K562 (cell line): ENCODE measurements at regions not wholly inside any gene's neighbourhood (a gene's known extent, or its start where the extent isn't known, plus 50 kb on each side); places are given as distances from the start of the nearest gene placed in this dataset.

Experiments used
- CTCF ChIP-seq, 3 experiments: IDR thresholded peaks in 2 of 3; conservative IDR thresholded peaks in 1 of 3; 2 replicates each; pipeline ENCODE4 v1.5.1; 2011 to 2012; ENCODE audit warnings: low read length in 3 of 3, mild to moderate bottlenecking in 3 of 3, control low read depth in 2 of 3, improper control_type of control experiment in 1 of 3, inconsistent platforms in 1 of 3, low read depth in 1 of 3, mixed read lengths in 1 of 3, moderate library complexity in 1 of 3; ENCODE audit not compliant: insufficient read depth in 2 of 3
- ESRRB ChIP-seq: fragments of 250-450 bp; sonication (Bioruptor Pico); IDR thresholded peaks from 2 replicates; pipeline ENCODE4 v1.5.0; 2020; ENCODE audit warnings: mild to moderate bottlenecking, moderate library complexity, borderline replicate concordance
- JUN ChIP-seq, 2 experiments: sonication (generic) in 1 of 2; formaldehyde crosslinking in 1 of 2; IDR thresholded peaks; 2 replicates each; pipeline versions ENCODE4 v1.6.1 to v1.8.0; 2012 to 2022; ENCODE audit warnings: borderline replicate concordance in 2 of 2, mild to moderate bottlenecking in 2 of 2, improper control_type of control experiment in 1 of 2, low read depth in 1 of 2, low read length in 1 of 2, missing genetic modification reagents in 1 of 2
- MTA2 ChIP-seq: fragments of 450-650 bp; IDR thresholded peaks from 2 replicates; pipeline ENCODE4 v1.6.1; 2016; ENCODE audit warnings: low read depth
- POLR2AphosphoS5 ChIP-seq: IDR thresholded peaks from 2 replicates; pipeline ENCODE4 v1.6.1; 2011; ENCODE audit warnings: mild to moderate bottlenecking, low read depth, low read length, moderate library complexity; ENCODE audit not compliant: control insufficient read depth, insufficient read depth
- RCOR1 ChIP-seq, 2 experiments: IDR thresholded peaks; 2 replicates each; pipeline ENCODE4 v1.6.1; 2012; ENCODE audit warnings: low read depth in 2 of 2, low read length in 2 of 2, borderline replicate concordance in 1 of 2, improper control_type of control experiment in 1 of 2
- SOX6 ChIP-seq: fragments of 450-650 bp; IDR thresholded peaks from 2 replicates; pipeline ENCODE4 v1.6.1; 2014; ENCODE audit warnings: mild to moderate bottlenecking
- SRSF1 ChIP-seq: fragments of 200-400 bp; formaldehyde crosslinking; IDR thresholded peaks from 2 replicates; pipeline ENCODE4 v1.6.1; 2017; ENCODE audit warnings: mild to moderate bottlenecking, low read depth, low read length, moderate library complexity
- STAT5B ChIP-seq: fragments of 250-450 bp; sonication (Bioruptor Pico); IDR thresholded peaks from 2 replicates; pipeline ENCODE4 v1.8.0; 2021; ENCODE audit warnings: mild to moderate bottlenecking, inconsistent platforms
- TAL1 ChIP-seq: fragments of 450-650 bp; IDR thresholded peaks from 2 replicates; pipeline ENCODE4 v1.6.1; 2016; ENCODE audit warnings: mild to moderate bottlenecking
- TEAD4 ChIP-seq, 2 experiments: sonication (generic) in 1 of 2; formaldehyde crosslinking in 1 of 2; IDR thresholded peaks; 2 replicates each; pipeline versions ENCODE4 v1.6.1 to v1.8.0; 2012 to 2022; ENCODE audit warnings: borderline replicate concordance in 1 of 2, inconsistent platforms in 1 of 2, low read length in 1 of 2, mild to moderate bottlenecking in 1 of 2, missing genetic modification reagents in 1 of 2
- ZHX1 ChIP-seq: fragments of 150-350 bp; conservative IDR thresholded peaks from 2 replicates; pipeline ENCODE4 v1.6.1; 2014; ENCODE audit warnings: low read length

GRCh38 chr13:84029396-84029795 lies 147.1 kb upstream of the SLITRK1 start:
- TF ChIP-seq STAT5B (CRISPR knock-in tag) (no peak), RCOR1 (IDR thresholded peaks at IDR 0.05; ENCODE audit: borderline replicate concordance in 1 of 2, low read depth in 2 of 2, low read length in 2 of 2) (no peak), SOX6 (no peak), ZHX1 (no peak), POLR2AphosphoS5 (no peak), TEAD4 (IDR thresholded peaks at IDR 0.05; ENCODE audit: low read length) (no peak), TEAD4 (CRISPR knock-in tag; IDR thresholded peaks at IDR 0.05; ENCODE audit: borderline replicate concordance) (no peak), SRSF1 (no peak), JUN (IDR thresholded peaks at IDR 0.05; ENCODE audit: borderline replicate concordance, low read depth, low read length) (no peak), JUN (CRISPR knock-in tag; IDR thresholded peaks at IDR 0.05; ENCODE audit: borderline replicate concordance) (no peak), CTCF (IDR thresholded peaks at IDR 0.05 in 2 of 3, conservative IDR thresholded peaks at IDR 0.05 in 1 of 3; ENCODE audit: insufficient read depth in 2 of 3, low read depth in 1 of 3, low read length in 3 of 3) (no peak), ESRRB (CRISPR knock-in tag) (no peak), MTA2 (no peak), TAL1 (no peak)
